COR-L47 (cell line): ENCODE measurements at regions not wholly inside any gene's neighbourhood (a gene's known extent, or its start where the extent isn't known, plus 50 kb on each side); places are given as distances from the start of the nearest gene placed in this dataset.
"Not testable (repeated sequence)": the region's sequence is repeated elsewhere in the genome, so short reads cannot be mapped to it uniquely, and the experiment has no call there.

ENCODE experiments used
- DNase-seq: peaks from one replicate; lab custom pipeline; 2025; lab: John Stamatoyannopoulos, UW

DNA sequence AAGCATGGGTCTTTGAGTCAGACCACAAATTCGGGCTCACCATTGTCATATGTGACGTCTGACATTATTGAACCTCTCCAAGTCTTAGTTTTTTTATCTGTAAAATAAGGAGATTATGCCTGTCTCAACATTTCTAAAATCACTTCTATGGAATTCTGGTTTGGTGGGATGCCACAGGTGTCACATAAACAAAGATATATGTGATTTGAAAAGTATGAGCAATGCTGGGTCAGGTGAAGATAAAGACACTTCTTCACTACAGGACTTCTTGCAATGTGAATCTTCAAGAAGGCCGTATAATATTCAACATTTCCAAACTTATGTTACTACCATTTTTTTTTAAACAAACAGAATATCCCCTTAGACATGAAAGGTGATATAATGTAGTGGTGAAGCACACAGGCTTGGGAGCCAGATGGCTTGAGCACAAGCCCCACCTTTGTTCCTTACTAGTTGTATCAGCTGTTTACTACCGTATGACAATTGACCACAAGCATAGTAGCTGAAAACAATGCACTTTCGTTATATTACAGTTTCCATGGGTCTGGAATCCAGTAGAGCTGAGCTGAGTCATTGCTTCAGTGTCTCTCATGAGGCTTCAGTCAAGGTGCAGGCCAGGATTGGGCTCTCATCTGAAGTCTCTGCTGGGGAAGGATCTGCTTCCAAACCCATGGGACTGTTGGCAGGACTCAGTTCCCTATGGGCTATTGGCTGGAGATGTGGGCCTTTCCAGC lies 87.7 kb downstream of the UTP18 start:
- no peak for DNase-seq

DNA sequence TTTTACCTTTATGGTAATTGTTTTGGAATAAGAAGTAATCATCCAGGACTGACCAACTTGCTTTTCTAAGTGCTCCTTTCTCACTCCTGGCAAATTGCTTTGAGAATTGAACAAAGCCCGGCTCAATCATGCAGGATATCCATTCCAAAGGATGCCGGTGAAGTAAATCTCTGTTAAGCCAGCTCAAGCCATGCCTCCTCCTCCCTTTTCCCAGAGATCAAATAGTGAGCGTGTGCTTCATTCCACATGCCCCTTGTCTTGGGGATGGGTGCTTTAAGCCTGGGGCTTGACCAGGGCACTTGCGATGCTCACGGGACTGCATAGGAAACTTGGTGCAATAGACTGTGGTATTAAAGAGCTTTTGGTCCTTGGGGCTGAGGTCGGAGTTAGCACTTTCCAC lies 90.7 kb downstream of the UTP18 start:
- no peak for DNase-seq

DNA sequence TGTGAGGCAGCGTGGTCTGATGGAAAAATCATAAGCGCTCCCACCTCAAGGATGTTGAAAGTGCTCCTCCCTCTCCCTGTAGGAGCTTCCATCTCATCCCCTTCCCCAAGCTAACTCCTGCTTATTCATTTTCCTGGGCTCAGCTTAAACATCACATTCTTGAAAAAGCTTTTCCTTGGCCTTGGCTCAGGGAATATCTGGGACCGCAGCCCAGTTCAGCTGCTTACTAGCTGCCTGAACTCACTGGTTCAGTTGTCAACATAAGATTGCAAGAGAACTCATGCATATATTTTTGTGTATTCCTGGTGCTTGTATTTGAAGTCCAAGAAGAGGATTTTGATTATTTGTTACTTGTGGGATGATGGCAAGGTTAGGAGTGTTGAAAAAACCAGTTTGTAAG lies 91.5 kb downstream of the UTP18 start:
- no peak for DNase-seq

GRCh38 chr17:51352798-51353197 lies 92.5 kb downstream of the UTP18 start:
- no peak for DNase-seq

DNA sequence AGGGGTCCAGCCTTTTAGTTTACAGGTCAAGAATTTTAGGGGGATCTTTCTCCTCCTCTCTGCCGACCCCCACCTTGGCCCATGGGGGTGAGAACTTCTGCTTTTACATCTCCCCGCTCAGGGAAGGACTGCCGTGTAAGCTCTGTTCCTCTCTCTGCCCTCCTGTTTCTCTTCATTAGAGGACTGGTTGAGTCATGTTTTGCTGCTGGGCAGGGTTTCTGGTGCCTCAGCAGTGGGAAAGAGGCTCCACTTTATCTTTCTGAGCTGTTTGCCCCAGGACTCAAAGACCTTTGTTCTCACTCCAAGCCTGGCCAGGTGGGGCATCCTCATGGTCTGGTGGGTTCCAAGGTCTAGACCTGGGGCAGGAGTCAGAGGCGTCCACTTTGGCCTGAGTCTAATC lies 93.0 kb downstream of the UTP18 start:
- DNase-seq: no peak

- DNase-seq: peak; percentile 83
Measured at GRCh38 chr17:51354936-51355335, 94.6 kb downstream of the UTP18 start.

DNA sequence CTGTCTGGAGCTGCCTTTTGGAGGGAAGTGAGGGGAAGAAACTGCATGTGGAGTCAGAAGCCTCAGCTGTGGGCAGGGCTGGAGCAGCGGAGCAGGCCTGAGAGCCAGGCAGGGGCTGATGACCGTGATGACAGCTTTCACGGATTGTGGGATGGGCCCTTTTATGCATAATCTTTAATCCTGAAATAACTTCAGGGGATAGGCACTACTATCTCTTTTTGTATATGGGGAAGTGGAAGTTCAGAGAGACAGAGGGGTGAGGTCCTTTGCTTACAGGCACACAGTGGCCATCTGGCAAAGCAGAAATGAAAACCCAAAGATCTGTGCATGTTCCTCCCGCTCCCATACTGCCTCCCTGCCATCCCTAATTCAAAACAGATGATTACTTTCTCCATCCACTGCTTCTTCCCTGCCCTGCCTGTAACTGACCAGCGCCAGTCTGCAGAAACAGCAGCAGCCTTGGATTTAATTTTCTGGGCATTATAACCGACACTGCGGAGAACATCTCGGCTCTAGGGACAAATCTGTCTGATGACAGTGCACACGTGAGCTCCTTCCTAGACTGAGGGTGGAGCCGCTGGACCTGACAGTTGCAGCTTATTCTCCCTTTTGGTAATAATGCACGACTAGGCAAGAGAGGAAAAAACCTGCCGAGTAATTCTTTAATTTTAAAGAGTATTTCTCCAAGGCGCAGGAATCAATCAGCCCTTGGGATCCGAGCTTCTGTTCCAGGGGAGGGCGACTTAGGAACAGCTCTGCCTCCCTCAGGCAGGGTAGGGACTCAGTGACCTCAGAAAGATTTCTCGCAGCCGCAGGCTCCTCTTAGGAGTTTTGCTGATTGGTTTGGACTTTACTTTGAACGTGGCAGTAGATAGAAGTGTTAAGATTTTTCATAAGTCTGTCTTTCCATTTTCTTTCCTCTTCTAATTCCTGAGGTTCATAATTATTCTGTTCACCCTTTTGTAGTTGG lies 95.4 kb downstream of the UTP18 start:
- DNase-seq: no peak

DNA sequence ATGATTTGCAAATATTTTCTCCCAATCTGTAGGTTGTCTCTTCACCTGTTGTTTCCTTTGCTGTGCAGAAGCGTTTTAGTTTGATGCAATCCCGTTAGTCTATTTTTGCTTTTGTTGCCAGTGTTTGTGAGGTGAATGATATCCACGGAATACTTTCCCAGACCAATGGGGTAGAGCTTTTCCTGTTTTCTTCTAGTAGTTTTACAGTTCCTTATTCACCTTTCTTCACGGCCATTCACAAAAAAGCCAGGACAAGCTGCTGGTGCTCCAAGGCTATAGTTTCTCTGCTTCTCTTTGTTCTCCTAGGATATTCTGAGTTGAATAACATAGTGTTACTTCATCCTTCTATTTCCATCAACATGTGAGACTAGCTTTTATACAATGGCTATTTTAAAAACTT lies 98.7 kb downstream of the UTP18 start:
- DNase-seq: no peak

DNA sequence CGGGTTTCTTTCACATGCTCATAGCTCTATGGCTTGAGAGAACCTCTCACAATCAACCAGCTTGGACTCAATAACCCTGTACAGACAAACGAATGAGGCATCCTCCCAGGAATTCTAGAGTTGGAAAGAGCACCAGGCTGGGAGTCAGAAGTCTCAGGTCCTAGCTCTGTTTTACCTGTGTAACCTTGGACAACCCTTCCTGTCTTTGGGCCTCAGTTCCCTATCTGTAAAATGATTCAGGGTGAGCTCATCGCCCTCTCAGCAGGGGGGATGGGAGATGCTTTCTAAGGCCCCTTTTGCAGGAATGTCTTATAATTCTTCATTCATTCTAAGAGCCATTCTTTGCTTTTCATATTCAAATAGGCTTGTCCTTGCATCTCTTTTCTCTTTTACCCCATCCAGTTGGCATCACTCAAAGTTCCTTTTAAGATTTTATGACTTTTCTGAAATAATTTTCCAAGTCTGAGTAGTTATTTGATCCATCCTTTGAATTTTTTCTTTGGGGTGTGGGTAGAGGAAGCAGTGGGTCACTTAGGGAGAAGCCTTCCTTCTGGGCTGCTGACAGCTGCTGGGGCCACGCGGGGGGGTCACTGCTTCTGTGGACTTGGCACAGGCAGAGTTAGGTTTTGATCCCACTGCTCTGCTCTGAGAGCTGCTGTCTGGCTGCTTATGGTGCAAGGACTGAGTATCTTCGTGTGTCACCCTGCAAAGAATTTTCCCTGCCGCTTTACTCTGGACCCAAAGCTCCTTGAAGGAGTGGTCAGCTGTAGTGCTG lies 102.7 kb downstream of the UTP18 start:
- no peak for DNase-seq

- DNase-seq: no peak
Measured at GRCh38 chr17:51365090-51365489, 104.7 kb downstream of the UTP18 start.

- no peak for DNase-seq
Measured at GRCh38 chr17:51366866-51367265, 106.5 kb downstream of the UTP18 start.

GRCh38 chr17:51367836-51368235 lies 107.5 kb downstream of the UTP18 start:
- not testable (repeated sequence) for DNase-seq

GRCh38 chr17:51371732-51372151 lies 111.4 kb downstream of the UTP18 start:
- DNase-seq: peak; percentile 84

DNA sequence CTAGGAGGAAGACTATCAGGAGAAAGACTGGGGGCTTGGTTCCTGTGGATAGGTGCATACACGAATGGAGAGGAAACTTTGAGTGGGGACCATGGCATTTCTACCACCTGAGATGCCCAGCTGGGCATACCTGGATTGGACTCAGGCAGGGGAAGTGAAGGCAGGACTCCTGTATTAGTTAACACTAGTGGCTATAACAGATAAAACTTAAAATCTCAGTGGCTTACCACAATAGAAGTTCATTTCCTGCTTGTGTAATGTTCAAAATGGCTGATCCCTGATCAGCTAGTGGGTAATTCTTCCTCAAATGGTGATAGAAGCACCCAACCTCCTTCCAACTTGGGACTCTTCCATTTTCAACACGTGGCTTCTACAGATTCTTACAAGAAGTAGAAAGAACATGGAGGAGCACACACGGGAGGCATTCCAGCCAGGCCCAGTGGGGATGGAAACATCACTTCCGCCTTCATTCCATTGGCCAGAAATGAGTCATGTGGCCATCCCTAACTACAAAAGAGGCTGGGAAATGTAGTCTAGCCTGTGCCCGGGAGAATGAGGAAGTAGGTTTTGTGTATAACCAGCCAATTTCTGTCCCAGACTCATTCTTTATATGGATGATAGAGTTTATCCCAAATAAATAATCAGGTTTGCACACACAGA lies 112.1 kb downstream of the UTP18 start:
- DNase-seq: peak; percentile 86

DNA sequence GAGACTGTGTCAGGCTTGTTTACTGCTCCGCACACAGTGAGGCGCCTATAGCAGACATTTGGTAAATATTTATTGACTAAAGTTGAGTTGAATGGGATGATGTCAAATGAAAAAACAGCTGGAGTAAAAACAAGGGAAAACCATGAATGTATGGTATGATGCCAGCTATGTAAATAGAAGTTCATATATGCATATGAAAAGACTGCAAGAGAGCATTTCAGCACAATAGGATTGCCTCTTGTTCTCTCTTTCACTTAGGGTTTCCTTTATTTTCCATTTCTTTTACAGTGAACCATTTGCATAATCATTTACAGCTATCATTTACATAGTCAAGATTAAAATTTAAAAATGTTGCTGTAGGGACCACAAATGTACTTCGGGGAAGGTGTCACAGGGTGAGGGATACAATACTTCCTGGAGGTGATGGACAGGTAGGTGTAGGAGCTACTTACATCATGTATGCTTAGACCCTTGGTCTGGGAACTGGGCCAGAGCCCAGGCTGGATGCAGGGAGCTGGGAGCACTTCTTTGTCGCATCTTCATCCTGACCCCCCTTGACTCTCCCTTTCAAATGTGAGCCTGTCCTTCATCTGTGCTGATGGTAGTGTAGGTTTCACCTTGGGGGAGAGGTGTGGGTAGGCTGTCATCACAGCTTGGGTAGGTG lies 113.3 kb downstream of the UTP18 start:
- no peak for DNase-seq

- no peak for DNase-seq
Measured at GRCh38 chr17:51374209-51374608, 113.9 kb downstream of the UTP18 start.

DNA sequence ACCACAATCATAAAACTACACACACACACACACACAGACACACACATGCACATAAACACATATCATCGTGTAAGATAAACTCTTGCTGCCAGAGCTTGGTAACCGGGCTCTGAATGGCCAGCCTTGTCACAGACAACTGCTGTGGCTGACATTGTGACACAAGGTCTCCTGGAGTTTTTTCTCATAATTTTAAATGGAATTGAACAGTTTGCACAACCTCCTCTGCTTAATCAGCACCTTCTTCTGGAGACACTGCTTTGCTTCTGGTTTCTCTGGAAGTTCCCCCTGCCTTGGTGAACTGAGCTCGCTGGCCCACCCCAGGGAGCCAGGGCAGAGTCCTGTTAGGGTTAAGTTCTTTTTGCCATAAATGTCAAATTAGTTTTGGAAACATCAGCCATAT lies 115.4 kb downstream of the UTP18 start:
- DNase-seq: no peak

- DNase-seq: no peak
Measured at GRCh38 chr17:51376739-51377138, 116.4 kb downstream of the UTP18 start.

- DNase-seq: no peak
Measured at GRCh38 chr17:51381262-51381661, 120.9 kb downstream of the UTP18 start.

GRCh38 chr17:51385208-51385607 lies 124.9 kb downstream of the UTP18 start:
- no peak for DNase-seq

GRCh38 chr17:51387582-51387981 lies 127.2 kb downstream of the UTP18 start:
- DNase-seq: no peak
